ENCODE measurements at regions not wholly inside any gene's neighbourhood (a gene's known extent, or its start where the extent isn't known, plus 50 kb on each side); places are given as distances from the start of the nearest gene placed in this dataset.
"Not testable (repeated sequence)": the region's sequence is repeated elsewhere in the genome, so short reads cannot be mapped to it uniquely, and the experiment has no call there.

GRCh38 chr14:30069536-30069935, 141.9 kb upstream of the PRKD1 start:
- DNase-seq (ENCODE audit: low spot score), result no peak

GRCh38 chr14:30072454-30072853, 144.8 kb upstream of the PRKD1 start:
- DNase-seq (ENCODE audit: low spot score), result not testable (repeated sequence)

- DNase-seq (ENCODE audit: low spot score), result no peak
These were observed 150.3 kb upstream of the PRKD1 start for GRCh38 chr14:30077946-30078345.

GRCh38 chr14:30078811-30079402, 151.3 kb upstream of the PRKD1 start:
- DNase-seq (ENCODE audit: low spot score), result no peak

GRCh38 chr14:30082486-30082885, 154.8 kb upstream of the PRKD1 start:
- DNase-seq (ENCODE audit: low spot score), result no peak

DNA sequence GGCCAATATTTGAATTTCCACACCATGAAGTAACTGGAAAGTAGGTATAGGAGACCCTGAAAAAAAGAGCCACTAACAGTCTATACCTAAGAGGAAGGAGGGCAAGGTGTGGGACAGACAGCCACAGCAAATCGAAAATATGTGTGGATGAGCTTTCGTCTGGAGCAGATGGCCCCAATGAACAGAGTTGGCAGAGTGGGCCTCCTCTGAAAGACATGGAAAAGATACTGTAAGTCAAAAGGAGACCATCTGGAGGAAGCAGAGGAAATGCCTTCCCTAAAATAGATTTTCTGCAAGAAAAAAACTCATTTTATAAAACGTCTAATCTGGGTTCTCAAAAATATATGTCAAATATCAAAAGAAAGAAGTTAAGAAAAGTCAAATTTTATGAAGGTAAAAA, 157.2 kb upstream of the PRKD1 start:
- no peak for DNase-seq (ENCODE audit: low spot score)

GRCh38 chr14:30085943-30086342, 158.3 kb upstream of the PRKD1 start:
- DNase-seq (ENCODE audit: low spot score), result no peak

GRCh38 chr14:30088620-30089019, 161.0 kb upstream of the PRKD1 start:
- no peak for DNase-seq (ENCODE audit: low spot score)

DNA sequence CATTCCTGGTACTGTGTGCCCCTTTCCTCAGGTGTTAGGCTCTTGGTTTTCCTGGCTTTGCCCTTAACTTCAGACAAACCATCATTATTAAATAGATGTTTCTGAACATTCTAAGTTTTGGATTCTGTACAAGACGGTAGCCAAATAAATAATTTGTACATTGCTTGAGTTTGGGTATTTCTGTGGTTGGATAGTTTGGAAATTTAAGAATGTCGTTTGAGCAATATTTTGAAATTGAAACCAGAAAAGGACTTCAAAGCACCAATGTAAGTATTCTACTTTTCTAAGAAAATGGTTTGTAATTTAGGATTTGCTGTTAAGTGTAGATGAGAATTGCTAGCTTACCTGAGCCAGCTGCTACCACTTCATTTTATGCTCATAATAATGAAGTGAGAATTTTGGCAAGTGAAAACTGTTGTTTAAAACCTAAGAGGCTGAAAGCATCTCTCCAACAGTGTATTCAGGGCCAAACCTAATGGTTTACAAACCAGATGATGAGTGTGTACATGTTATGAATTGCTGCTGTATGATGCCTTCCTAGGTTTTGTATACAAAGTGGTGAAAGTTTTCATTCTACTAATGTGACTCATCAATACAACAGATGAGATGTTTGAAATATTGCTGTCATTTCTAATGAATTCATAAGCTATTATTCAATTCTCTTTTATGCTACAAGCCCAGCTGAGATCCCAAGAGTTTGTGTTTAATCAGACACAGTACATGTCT, 181.5 kb upstream of the PRKD1 start:
- no peak for DNase-seq (ENCODE audit: low spot score)

DNA sequence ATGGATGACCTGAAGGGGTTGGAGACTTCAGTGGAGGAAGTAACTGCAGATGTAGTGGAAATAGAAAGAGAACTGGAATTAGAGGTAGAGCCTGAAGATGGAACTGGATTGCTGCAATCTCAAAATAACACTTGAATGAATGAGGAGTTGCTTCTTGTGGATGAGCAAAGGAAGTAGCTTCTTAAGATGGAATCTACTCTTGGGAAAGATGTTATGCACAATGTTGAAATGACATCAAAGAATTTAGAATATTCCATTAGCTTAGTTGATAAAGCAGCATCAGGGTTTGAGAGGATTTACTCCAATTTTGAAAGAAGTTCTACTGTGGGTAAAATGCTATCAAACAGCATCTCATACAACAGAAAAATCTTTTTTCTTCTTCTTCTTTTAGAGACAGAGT, 186.4 kb upstream of the PRKD1 start:
- DNase-seq (ENCODE audit: low spot score), result no peak

DNA sequence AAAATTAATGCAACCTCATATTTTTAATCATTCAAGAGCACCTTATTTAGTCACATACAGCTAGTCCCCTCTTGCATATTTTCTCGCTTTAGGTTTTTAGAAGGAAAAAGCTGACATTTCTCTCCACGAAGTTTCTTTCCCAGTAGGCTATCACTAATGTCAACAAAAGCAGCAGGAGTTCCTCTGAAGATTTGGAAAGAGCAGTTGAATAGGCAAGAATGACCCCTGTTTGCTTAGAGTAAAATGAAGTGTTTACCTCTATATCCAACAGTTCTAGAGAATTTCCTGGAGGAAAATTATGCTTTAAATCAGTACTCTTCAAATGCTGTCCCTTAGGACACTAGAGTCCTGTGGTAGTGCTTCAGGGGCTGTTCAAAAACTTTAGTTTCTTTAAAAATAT, 188.1 kb upstream of the PRKD1 start:
- DNase-seq (ENCODE audit: low spot score), result no peak

DNA sequence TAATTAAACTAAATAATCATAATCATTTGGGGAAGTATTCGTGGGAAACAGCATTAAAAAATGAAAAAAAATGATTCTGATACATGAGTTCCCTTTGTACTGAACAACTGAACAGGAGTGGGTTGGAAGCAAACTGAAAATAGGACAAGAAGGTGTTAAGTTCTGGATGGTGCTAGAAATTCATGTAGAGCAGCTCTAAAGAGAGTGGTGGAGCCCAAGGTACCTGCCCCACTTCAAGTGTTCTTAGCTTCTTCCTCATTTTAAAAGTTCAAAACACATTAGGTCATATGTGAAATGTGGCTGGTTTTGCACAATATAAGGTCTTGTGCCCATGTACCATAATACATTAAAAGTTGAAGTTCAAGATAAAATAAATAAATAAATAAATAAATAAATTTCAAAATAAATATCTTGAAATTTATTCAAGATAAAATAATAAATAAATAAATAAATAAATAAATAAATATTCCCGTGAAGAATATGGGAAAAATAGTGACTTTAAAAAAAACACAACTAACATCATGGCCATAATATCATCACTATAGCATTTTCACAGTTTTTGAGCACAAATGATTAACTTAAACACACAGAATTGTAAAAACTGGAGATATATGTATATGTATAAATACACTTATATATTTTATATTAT, 191.5 kb upstream of the PRKD1 start:
- DNase-seq (ENCODE audit: low spot score), result no peak

DNA sequence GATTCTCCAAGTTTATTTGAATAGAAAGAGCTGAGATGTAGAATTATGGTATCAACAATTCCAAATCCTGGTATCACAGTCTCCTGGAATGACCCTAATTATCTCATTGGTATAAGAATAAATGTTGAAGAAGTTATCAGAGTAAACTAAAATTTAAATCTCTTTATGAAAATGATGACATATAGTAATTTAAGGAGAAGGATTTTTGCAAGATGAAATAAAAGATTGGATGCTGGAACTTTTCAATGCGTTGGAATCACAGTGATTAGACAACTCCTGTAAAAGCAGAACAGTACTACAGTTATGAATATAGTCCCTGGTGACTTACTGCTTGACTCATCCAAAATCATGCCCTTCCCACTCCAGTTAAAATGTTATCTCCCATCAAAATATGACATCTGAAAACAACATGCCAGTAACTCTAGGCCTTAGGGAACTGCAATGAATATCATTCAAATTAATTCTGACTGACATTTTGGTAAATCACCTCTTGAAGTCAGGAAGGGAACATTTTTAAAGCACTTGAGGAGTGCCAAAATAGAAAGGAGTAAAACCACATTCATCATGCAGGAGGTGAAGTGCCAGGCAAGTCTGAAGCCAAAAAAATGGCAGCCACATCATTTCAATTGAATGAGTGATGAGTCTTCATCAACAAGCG, 197.8 kb upstream of the PRKD1 start:
- DNase-seq (ENCODE audit: low spot score), result no peak

DNA sequence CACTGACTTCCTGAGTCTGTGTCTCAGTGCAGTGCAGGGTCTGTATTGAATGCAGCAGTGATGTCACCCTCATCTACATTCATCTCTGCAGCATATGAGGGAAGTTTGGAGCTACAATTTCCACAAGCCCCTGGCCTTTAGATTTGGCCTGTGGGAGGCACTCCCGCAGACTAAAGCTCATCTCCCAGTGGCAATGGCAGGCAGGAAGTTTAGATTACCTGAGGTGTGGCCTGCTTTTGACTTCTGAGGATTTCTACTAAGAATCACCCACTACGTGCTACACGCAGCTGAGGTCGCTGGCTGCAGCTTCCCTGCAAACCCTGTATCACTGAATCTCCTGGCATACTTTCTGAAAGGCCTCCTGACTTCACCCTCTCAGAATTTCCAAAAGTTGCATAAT, 202.2 kb upstream of the PRKD1 start:
- no peak for DNase-seq (ENCODE audit: low spot score)

DNA sequence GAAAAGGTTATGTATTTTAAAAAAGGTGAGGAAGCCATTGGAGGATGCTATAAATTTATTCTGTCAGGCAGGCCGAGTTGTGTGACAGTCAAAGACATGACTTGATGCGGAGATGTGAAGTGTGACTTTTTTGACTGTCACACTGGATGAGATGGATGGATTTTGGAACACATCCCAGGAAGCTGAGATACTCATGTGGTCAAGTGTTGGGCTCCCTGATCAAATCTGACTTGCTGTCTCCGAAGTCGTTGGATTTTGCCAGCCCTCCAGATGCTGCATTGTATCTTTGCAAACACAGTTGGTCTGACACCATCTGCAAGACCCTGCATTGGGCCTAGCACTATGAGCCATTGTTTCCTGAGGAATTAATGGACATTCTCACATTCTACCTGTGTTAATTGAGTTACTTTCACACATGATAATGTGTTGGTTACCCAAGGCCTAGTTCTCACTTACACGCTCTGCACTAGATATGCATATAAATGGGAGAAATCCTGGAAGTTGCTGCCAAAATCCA, 204.0 kb upstream of the PRKD1 start:
- no peak for DNase-seq (ENCODE audit: low spot score)

GRCh38 chr14:30132196-30132595, 204.5 kb upstream of the PRKD1 start:
- DNase-seq (ENCODE audit: low spot score), result no peak

- DNase-seq (ENCODE audit: low spot score), result no peak
These were observed 207.3 kb upstream of the PRKD1 start for GRCh38 chr14:30134936-30135335.

DNA sequence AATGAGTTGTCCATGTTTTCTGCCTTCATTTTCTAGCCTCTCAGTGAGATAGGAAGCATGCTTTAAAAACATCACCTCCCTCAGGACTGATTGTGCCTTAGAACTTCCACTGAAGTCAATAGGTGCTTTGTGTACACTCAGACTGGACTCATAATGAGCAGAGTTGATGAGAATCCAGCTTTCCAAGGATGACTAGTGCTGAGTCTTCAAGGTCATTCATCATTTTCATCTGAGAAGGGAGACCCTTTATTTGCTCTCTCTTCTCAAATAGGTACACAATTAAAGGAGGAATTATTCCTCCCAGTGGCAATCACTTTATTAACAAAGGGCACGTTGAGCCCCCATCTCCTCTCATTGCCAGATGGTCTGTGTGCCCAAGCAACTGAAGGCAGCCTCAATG, 210.9 kb upstream of the PRKD1 start:
- DNase-seq (ENCODE audit: low spot score), result no peak

DNA sequence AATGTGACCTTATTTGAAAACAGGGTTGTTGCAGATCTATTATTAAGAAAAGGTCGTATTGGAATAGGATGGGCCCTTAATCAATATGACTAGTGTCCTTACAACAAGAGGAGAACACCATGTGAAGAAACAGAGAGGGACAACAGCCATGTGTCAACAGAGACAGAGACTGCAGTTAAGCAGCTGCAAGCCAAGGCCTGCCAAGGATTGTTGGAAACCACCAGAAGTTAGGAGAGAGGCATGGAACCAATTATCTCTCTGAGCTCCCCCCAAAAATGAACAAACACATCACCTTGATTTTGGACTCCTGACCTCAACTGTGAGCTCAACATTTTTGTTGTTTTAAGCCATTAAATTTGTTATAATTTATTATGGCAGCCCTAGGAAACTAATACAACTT, 214.6 kb upstream of the PRKD1 start:
- no peak for DNase-seq (ENCODE audit: low spot score)

- DNase-seq (ENCODE audit: low spot score), result no peak
These were observed 216.0 kb upstream of the PRKD1 start for GRCh38 chr14:30143627-30144026.

- DNase-seq (ENCODE audit: low spot score), result no peak
These were observed 226.1 kb upstream of the PRKD1 start for GRCh38 chr14:30153717-30154116.

DNA sequence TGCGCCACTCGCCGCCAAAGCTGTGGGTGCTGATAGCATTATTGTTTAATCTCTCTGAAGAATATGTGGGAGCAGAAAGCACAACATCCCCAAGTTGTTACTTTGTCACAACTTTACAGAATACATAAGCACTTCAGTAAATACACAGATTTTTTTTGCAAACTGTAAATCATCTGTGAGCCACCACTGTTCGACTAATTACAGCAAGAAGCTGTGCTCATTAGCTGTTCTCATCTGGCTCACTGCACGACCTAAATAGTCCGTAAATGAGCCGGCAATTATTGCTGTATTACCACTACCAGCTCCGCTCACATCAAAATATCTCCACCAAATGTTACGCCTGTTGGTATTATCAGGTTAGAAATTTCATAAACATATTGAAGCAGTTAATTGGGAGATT, 228.9 kb upstream of the PRKD1 start:
- DNase-seq (ENCODE audit: low spot score), result no peak

- no peak for DNase-seq (ENCODE audit: low spot score)
These were observed 230.7 kb upstream of the PRKD1 start for GRCh38 chr14:30158299-30158698.

Data from LoVo (cell line).